Activated CD4-positive, alpha-beta T cell treated with anti-CD3 and anti-CD28 coated beads, Interleukin-2, amount 10 ng/mL, durations not matched to agents 7 days and 5 days (primary cell): ENCODE measurements at regions not wholly inside any gene's neighbourhood (a gene's known extent, or its start where the extent isn't known, plus 50 kb on each side); places are given as distances from the start of the nearest gene placed in this dataset.

ENCODE experiments used
- CTCF ChIA-PET: fragments of 350-600 bp; sonication (Branson Sonifier 250); formaldehyde crosslinking; loops from one replicate; lab custom pipeline; 2021; ENCODE audit warnings: antibody characterized with exemption; lab: Charles Lee
- POLR2A ChIA-PET: fragments of 350-600 bp; sonication (Branson Sonifier 250); formaldehyde crosslinking; loops from one replicate; lab custom pipeline; 2021; ENCODE audit warnings: antibody characterized with exemption; lab: Charles Lee
- DNase-seq: peaks from one replicate; pipeline ENCODE4 v3.0.0-alpha.2; 2020
- H3K27ac Mint-ChIP-seq: one replicate; pipeline ENCODE4 v1.8.0; 2021; ENCODE audit warnings: mild to moderate bottlenecking, moderate library complexity, mixed read lengths
- H3K27me3 Mint-ChIP-seq: one replicate; pipeline ENCODE4 v1.8.0; 2021; ENCODE audit warnings: mixed read lengths
- H3K36me3 Mint-ChIP-seq: one replicate; pipeline ENCODE4 v1.8.0; 2021; ENCODE audit warnings: low read depth, mixed read lengths
- H3K4me1 Mint-ChIP-seq: one replicate; pipeline ENCODE4 v1.8.0; 2021; ENCODE audit warnings: mixed read lengths
- H3K4me3 Mint-ChIP-seq: one replicate; pipeline ENCODE4 v1.8.0; 2021; ENCODE audit warnings: mild to moderate bottlenecking, moderate library complexity, mixed read lengths
- H3K9me3 Mint-ChIP-seq: one replicate; pipeline ENCODE4 v1.8.0; 2021; ENCODE audit warnings: mixed read lengths

DNA sequence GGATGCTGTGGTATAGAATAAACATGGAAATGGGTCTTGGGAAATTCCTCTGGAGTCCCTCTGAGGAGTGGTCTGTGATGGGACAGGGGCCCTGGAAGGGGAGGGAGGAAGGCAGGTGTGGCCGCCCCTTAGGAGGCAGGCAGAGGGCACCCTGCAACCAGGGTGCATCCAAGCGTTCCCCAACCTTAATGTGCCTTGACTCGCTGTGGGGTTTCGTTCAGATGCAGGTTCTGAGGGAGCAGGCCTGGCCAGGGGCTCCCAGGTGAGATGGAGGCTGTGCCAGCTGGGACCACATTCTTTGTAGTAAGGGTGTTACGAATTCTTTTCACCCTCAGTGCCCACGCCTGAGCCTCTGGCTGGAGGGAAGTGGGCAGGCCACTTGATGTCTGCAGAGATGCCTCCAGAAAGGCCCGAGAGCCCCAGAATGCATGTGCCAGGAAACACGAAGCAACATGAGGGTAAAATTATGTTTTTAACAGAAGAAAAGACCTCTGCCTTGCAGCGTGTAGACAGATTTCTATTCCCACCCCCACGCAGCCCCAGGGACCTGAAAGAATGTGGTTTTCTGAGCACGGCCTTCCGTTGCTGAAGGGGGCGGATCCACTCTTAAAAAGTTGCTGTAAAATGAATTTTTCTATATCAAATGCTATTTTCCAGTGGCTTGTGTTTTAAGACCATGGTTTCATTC lies 150.4 kb upstream of the IER5L start:
- peak; percentile 34 for DNase-seq
- H3K27ac Mint-ChIP-seq, result peak overlapping the region; percentile 66
- H3K27me3 Mint-ChIP-seq, result no peaks in the 10 kb centered on the region
- peaks cover 8% of the 10 kb centered on the region for H3K36me3 Mint-ChIP-seq
- H3K9me3 Mint-ChIP-seq, result peaks cover 14% of the 10 kb centered on the region
- ChIA-PET CTCF (no interaction called here), POLR2A (no interaction called here)
- no peak overlapping the region for H3K4me3 Mint-ChIP-seq
- peaks cover 11% of the 10 kb centered on the region for H3K4me1 Mint-ChIP-seq

DNA sequence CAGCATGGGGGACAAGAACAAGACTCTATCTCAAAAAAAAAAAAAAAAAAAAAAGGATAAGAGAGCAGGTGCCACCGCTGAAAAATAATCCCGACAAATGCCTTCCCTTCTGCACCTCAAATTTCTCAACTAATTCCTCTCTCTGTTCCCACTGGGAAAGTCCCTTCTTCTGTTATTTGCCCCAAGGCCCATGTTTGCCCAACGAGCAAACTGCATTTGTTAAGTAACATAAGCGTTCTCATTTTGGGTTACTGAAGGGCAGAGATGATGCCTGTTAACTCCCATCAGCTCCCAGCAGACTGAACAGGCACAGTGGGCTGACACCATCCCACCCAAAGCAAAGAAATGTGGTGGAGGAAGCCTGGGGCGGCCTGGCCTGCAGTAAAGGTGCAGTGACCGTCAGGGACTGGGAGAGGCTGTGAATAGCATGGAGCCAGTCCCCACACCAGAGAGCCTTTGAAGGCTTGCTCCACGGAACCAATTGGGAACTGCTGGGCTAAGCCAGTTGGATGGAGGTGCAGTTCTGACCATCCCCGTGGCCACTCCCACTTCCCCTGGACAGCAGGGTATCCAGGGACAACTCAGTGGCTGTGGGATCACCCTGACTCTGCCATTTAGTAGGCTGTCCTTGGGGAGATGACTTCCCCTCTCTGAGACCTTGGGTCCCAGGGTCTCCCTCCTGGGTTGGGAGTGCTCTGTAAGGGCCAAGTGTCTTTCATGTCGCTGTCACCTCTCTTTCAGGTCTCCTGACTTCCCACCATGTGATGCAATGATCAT lies 149.7 kb upstream of the IER5L start:
- CTCF ChIA-PET, result interaction anchor here (0.6 kb wide), 1 partner anchor 29 kb away, joined by 3 read pairs; no protein-coding TSS in a partner anchor
- peaks cover 11% of the 10 kb centered on the region for H3K4me1 Mint-ChIP-seq
- no peak overlapping the region for H3K4me3 Mint-ChIP-seq
- DNase-seq, result no peak
- no peak overlapping the region for H3K27ac Mint-ChIP-seq
- POLR2A ChIA-PET, result no interaction called here
- H3K9me3 Mint-ChIP-seq, result peaks cover 14% of the 10 kb centered on the region
- H3K36me3 Mint-ChIP-seq, result peaks cover 8% of the 10 kb centered on the region
- H3K27me3 Mint-ChIP-seq, result no peaks in the 10 kb centered on the region

DNA sequence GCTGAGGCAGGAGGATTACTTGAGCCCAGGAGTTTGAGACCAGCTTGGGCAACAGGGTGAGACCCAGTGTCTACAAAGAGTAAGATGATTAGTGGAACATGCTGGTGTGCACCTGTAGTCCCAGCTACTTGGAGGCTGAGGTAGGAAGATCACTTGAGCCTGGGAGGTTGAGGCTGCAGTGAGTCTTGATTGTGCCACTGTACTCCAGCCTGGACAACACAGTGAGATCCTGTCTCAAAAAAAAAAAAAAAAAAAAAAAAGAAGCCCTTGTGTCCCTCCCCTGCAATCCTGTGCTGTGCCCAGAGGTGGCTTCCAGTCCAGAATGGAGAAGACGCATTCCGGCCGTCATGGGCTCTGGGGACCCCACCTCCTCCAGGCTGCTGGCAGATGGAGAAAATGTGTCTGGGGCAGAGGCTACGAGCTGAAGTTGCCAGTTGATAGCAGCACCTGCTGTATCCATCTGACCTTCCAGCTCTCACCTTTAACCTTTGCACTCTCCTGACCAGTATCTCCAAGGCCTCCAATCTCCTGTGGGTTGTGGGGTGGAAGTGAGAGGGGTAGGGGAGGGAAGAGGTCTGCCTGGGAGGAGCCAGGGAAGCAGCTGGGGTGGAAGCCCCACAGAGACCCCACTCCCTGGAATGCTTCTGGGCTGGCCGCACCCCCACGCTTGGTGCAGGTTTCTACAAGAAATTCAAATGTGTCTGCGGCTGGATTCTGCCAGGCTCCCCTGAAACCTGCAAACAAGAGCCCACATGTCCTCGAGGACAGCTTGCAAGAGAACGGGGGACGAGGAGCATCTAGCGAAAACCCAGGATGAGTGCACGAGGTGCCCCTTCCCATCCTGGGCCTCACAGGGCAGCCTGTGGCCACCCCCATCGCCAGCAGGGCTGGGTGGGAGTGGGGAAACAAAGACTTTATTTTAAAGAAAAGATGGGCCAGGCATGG lies 148.3 kb upstream of the IER5L start:
- peaks cover 14% of the 10 kb centered on the region for H3K4me1 Mint-ChIP-seq
- no peak overlapping the region for H3K27ac Mint-ChIP-seq
- H3K36me3 Mint-ChIP-seq, result peaks cover 6% of the 10 kb centered on the region
- H3K9me3 Mint-ChIP-seq, result peaks cover 11% of the 10 kb centered on the region
- H3K4me3 Mint-ChIP-seq, result no peak overlapping the region
- no peak for DNase-seq
- CTCF ChIA-PET, result interaction anchor here (1.8 kb wide), 1 partner anchor 184 kb away, joined by 4 read pairs; no protein-coding TSS in a partner anchor
- no peaks in the 10 kb centered on the region for H3K27me3 Mint-ChIP-seq
- POLR2A ChIA-PET, result no interaction called here

DNA sequence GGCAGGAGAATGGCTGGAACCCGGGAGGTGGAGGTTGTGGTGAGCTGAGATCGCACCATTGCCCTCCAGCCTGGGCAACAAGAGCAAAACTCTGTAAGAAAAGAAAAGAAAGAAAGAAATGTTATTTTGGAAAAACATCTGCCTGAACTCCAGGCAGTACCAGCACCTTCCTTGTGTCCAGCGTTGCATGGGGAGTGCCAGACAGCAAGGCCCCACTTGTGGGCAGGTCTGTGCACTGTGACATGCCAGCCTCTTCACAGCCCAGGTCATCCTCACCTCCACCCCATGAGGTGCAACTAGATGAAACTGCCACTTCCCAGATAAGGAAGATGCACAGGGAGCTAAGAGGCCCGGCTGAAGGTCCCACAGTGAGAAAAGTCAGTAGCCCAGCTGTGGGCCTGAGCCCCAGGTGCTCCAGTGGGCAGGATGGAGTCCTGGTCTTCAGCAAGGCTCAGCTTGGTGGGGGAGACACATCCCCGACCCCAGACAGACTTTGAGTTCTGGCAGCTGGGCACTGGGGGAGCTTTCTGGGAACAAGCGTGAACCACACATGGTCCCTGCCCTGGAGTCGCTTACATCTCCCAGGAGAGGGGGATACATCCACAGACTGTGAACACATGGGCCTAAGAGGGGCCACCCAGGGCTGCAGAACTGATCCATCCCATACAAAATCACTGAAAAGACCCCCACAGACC lies 146.9 kb upstream of the IER5L start:
- Mint-ChIP-seq H3K4me3 (no peak overlapping the region), H3K9me3 (no peaks in the 10 kb centered on the region), H3K27ac (no peak overlapping the region), H3K27me3 (peaks cover 1% of the 10 kb centered on the region), H3K36me3 (no peaks in the 10 kb centered on the region), H3K4me1 (peaks cover 23% of the 10 kb centered on the region)
- no peak for DNase-seq
- ChIA-PET POLR2A (no interaction called here), CTCF (interaction anchor here (1.7 to 1.8 kb wide), 2 partner anchors 10 to 182 kb away, joined by 4 read pairs; no protein-coding TSS in a partner anchor)

DNA sequence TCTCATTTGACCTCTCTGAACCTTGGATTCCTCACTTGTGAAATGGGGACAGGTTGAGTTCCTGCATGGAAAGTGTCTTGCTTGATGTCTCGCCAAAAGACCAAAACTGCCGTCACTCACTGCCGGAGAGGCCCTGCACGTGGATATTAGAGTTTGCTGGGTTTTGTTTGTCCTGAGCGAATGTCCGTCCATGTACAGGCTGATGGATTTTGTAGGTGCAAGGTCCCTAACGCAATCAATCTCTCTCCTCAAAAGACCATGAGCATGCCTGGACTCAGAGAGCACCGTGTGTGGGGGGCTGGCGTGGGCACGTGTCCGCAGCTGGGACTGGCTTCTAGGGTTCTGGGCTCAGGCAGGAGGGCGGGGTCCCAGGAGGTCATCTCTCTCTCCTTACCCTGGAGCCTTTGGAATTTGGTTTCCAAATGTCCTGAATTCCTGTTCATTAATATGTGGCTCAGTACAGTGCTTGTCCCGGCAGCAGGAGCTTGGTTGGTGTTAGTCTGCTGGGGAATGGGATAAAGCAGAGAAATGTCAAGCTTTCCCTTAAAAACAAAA lies 146.0 kb upstream of the IER5L start:
- ChIA-PET CTCF (interaction anchor here (0.5 to 1.7 kb wide), 3 partner anchors 11 to 221 kb away, joined by 3 to 4 read pairs (median 3); no protein-coding TSS in a partner anchor), POLR2A (no interaction called here)
- H3K27me3 Mint-ChIP-seq, result peaks cover 1% of the 10 kb centered on the region
- H3K36me3 Mint-ChIP-seq, result no peaks in the 10 kb centered on the region
- H3K4me3 Mint-ChIP-seq, result no peak overlapping the region
- peaks cover 23% of the 10 kb centered on the region for H3K4me1 Mint-ChIP-seq
- H3K27ac Mint-ChIP-seq, result peak overlapping the region; percentile 19
- DNase-seq, result no peak
- no peaks in the 10 kb centered on the region for H3K9me3 Mint-ChIP-seq

DNA sequence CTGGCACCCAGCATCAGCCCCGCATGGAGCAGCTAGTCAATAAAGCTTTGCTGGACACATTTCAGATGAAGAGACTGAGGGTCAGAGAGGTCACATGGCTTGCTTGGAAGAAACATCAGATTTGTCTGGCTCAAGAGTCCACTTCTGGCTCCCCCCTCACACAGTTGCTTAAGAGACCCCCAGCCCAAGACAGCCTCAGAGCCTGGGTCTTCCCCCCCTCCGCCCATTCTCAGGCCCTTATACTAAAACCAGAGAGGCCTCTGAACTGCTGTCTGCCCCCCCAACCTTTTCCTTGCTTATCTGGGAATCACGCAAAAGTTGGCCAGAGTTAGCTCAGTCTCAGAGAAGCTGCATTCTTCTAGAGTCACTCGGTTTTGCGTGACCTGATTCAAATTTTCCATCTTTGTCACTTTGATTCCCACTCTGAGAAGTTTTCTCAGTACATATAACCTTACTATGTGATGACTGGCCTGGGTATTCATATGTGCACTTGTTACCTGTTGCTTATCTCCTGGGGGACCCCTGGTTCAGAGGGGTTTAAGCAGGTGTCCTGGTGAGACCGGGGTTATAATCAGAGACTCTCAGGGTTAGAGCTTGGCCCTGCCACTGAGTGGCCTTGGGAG lies 145.4 kb upstream of the IER5L start:
- H3K27ac Mint-ChIP-seq, result peak overlapping the region; percentile 19
- CTCF ChIA-PET, result interaction anchor here (0.5 to 1.7 kb wide), 4 partner anchors 12 to 1283 kb away, joined by 3 to 5 read pairs (median 4); no protein-coding TSS in a partner anchor
- peaks cover 17% of the 10 kb centered on the region for H3K4me1 Mint-ChIP-seq
- H3K27me3 Mint-ChIP-seq, result peaks cover 1% of the 10 kb centered on the region
- H3K4me3 Mint-ChIP-seq, result no peak overlapping the region
- no peaks in the 10 kb centered on the region for H3K36me3 Mint-ChIP-seq
- POLR2A ChIA-PET, result no interaction called here
- no peaks in the 10 kb centered on the region for H3K9me3 Mint-ChIP-seq
- no peak for DNase-seq

DNA sequence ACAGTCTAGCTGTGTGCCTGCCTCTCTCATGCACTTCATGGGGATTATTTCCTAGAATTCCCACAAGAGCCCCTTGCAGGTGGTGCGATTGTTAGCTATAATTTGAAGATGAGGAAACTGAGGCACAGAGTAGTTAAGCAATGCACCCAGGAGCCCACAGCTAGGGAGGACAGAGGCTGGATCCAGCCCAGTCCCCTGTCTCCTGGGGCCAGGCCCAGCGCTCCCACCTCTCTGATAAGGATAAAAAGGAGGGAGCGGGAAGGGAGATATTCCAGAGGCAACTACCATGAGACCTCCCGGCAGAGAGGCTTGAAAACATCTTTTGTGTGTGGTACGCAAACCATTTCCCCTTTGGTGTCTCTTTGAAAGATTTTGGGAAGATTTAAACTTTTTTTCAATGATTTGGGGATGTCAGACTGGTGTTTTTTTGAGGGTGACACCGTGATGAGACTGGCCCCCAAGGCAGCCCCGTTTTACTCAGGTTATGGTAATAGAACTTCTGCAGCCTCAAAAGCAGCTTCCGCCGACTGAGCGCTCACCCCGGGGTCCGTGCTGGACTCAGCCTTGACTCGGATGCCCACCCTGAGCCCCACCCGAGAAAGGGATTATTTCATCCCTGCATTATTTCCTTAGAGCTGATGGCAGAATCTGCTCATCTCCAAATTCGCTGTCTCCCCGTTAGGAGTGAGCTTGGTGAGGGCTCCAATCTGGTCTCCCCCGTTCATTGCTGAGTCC lies 144.7 kb upstream of the IER5L start:
- POLR2A ChIA-PET, result no interaction called here
- DNase-seq, result no peak

DNA sequence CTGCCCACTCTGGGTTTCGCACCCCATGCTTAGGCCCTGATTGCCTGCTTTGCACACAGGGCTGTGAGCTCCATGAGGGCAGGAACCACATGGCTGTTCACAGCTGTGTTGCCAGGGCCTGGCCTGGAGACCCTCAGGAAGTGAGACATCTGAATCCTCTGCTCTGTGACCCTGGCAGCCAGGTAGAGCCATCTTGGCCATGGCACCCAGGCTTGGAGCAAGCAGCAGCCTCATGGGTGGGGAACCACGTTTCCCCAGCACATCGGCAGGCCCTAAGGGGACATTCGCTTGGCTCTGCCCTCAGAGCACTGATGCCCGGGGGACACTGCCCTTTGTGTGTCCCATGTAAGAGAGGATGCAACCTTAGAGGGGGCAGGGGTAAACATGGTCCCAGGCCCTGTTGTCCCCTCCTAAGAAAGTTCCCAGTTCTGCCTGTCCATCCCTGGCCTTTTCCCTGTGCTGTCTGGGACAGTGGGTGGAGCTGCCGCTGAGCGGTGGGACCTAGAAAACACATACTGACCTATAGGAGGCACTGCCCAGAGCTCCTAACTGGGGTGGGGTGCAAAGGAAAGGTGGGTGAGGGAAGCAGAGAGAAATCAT lies 144.1 kb upstream of the IER5L start:
- Mint-ChIP-seq H3K27me3 (peaks cover 1% of the 10 kb centered on the region), H3K9me3 (no peaks in the 10 kb centered on the region), H3K36me3 (no peaks in the 10 kb centered on the region), H3K27ac (peak overlapping the region; percentile 69), H3K4me3 (no peak overlapping the region), H3K4me1 (peaks cover 12% of the 10 kb centered on the region)
- CTCF ChIA-PET, result interaction anchor here (0.5 to 1.0 kb wide), 4 partner anchors 9 to 114 kb away, joined by 3 to 4 read pairs (median 3); no protein-coding TSS in a partner anchor
- POLR2A ChIA-PET, result no interaction called here
- DNase-seq, result no peak

More for the DNA sequence above, 144.7 kb upstream of the IER5L start:
- Mint-ChIP-seq H3K4me1 (peaks cover 12% of the 10 kb centered on the region), H3K36me3 (no peaks in the 10 kb centered on the region), H3K27ac (no peak overlapping the region), H3K9me3 (no peaks in the 10 kb centered on the region), H3K27me3 (peaks cover 1% of the 10 kb centered on the region), H3K4me3 (no peak overlapping the region)
- CTCF ChIA-PET, result interaction anchor here (0.5 to 1.0 kb wide), 2 partner anchors 222 to 1284 kb away, joined by 3 to 5 read pairs; no protein-coding TSS in a partner anchor

DNA sequence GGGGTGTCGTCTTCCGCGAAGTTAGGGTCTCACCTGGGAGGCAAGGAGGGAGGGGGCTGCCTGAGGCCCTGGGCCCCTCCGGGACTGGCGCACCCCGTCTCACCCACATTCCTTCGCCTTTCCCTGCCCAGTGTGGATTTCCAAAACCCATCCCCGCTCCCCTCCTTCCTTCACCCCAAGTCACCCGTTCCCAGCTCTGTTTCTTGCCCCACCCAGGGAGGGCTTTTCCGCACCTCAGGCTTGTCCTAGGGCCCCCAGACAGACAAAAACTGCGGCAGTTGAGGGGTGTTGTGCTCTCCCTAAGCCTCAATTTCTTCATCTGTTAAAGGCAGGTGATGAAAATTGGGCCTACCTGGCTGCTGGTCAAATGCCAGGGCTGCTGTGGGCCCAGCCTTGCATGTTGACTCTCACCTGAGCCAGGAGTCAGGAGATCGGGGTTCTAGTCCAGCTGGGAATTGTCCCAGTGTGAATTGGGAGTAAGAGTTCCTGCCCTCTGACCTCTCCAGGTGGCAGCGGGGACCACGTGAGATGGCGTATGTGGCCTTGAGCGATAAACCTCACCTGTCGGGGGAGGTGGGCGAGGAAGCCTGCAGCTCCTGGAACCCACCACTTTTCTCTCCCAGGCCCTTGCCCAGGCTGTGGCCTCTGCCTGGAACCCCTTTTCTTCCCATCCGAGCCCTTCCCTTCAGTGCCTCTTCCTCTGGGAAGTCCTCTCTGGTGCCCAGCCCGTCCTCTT lies 143.4 kb upstream of the IER5L start:
- H3K4me1 Mint-ChIP-seq, result peaks cover 12% of the 10 kb centered on the region
- POLR2A ChIA-PET, result no interaction called here
- CTCF ChIA-PET, result interaction anchor here (0.6 to 2.6 kb wide), 7 partner anchors 9 to 290 kb away, joined by 3 to 8 read pairs (median 3); no protein-coding TSS in a partner anchor
- H3K9me3 Mint-ChIP-seq, result no peaks in the 10 kb centered on the region
- peak overlapping the region; percentile 69 for H3K27ac Mint-ChIP-seq
- H3K27me3 Mint-ChIP-seq, result peaks cover 1% of the 10 kb centered on the region
- no peak overlapping the region for H3K4me3 Mint-ChIP-seq
- DNase-seq, result no peak
- H3K36me3 Mint-ChIP-seq, result no peaks in the 10 kb centered on the region
